NCI-H69 (cell line): ENCODE measurements at regions not wholly inside any gene's neighbourhood (a gene's known extent, or its start where the extent isn't known, plus 50 kb on each side); places are given as distances from the start of the nearest gene placed in this dataset.
"Not testable (repeated sequence)": the region's sequence is repeated elsewhere in the genome, so short reads cannot be mapped to it uniquely, and the experiment has no call there.

Experiments used
- DNase-seq: peaks from one replicate; lab custom pipeline; 2025; lab: John Stamatoyannopoulos, UW

GRCh38 chr2:59879700-59880131 is 673.7 kb downstream of the BCL11A start:
- no peak for DNase-seq

- no peak for DNase-seq
These were observed 677.6 kb downstream of the BCL11A start for GRCh38 chr2:59875836-59876235.

- DNase-seq = no peak
These were observed 678.3 kb downstream of the BCL11A start for GRCh38 chr2:59874971-59875755.

DNA sequence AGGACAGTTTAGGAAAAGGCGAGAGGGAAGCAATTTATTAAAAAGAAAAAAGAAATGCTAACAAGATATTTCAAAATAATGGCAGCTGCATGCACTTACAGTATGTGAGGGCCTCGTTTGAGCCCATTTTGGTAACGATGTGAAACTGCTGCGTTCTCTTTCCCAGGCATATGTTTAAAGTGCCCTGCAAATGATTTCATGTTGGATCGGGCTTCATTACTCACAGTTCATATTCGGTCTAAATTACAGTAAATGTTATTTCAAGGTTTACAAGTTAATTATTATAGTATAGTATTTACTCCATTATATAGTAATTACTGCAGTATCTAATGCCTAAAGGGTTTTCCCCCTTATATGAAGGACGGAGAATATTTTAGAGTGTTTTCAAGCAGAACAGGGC is 679.1 kb downstream of the BCL11A start:
- DNase-seq = no peak

DNA sequence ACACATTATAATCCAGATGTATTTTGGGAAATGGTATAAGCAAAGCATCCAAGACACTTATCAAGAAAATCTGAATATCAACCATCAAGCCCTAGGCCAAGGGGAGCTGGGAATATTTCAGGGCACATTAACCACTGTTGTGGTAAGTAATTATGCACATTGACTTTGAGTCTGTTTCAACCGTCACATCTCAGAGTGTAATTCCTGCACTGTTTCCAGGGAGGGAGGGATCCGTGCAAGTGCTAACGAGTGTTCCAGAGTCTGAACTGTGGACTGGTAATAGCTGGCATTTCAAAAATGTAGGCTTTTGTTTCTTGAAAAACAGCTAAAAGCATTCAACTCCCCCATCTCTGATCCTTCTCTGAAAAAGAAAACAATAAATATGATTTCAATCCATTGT is 681.6 kb downstream of the BCL11A start:
- no peak for DNase-seq

GRCh38 chr2:59868981-59869380 is 684.5 kb downstream of the BCL11A start:
- DNase-seq = no peak

DNA sequence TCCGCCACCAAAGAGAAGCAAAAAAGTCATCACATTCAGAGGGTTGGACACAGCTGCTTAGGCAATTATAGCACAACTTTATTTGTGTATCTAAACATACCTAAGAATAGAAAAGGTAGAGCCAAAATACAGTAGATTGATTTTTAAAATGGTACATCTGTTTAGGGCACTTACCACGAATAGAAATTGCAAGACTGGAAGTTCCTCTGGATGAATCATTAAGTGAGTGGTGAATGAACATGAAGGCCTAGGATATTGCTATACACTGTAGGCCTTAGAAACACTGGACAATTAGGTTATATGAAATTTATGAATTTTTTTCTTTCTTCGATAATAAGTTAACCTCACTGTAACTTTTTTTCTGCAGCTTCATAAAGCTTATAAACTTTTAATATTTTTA is 687.0 kb downstream of the BCL11A start:
- DNase-seq = no peak

- no peak for DNase-seq
These were observed 694.9 kb downstream of the BCL11A start for GRCh38 chr2:59858540-59858939.

GRCh38 chr2:59857109-59857508 is 696.3 kb downstream of the BCL11A start:
- DNase-seq = no peak

- no peak for DNase-seq
These were observed 697.1 kb downstream of the BCL11A start for GRCh38 chr2:59856391-59856790.

- no peak for DNase-seq
These were observed 700.4 kb downstream of the BCL11A start for GRCh38 chr2:59853032-59853431.

- no peak for DNase-seq
These were observed 701.5 kb downstream of the BCL11A start for GRCh38 chr2:59851836-59852475.

DNA sequence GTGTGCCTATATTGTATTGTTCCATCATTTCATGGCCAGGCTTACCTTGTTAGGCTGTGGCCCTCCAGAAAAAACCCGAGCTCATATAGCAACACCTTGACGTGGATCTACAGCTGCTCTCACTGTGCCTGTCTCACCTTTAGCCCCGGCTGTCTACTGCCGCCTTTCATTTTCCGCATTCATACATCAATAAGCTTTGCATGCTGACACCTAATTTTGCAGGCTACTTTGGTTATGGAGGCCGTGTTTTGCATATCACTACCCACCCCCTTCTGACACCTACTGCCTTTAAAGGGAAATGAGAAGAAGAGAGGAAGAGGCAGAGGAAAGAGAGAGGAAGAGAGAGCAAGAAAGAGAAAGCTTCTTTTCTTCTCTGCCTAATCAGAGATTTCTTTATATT is 702.9 kb downstream of the BCL11A start:
- no peak for DNase-seq

GRCh38 chr2:59833941-59834340 is 719.5 kb downstream of the BCL11A start:
- no peak for DNase-seq

DNA sequence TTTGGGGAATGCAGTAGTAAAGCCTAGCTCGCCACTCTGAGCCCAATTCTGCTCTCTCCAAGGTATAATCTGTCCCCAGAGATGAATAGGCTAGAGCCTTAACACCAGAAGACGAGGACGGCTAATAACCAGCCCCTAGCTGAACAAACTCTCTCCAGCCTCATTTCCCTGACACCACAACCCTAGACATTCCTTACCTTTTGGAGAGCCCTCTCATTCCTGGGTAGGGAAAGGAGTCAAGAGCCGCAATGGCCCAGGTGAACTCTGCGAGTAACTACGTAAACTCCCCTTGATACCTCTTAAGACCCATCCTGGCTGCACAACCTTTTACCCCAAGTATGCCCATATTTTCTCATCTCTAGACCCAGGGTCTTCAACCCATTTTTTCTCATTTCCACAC is 722.9 kb downstream of the BCL11A start:
- no peak for DNase-seq

GRCh38 chr2:59827677-59828076 is 725.8 kb downstream of the BCL11A start:
- DNase-seq = peak; percentile 4

DNA sequence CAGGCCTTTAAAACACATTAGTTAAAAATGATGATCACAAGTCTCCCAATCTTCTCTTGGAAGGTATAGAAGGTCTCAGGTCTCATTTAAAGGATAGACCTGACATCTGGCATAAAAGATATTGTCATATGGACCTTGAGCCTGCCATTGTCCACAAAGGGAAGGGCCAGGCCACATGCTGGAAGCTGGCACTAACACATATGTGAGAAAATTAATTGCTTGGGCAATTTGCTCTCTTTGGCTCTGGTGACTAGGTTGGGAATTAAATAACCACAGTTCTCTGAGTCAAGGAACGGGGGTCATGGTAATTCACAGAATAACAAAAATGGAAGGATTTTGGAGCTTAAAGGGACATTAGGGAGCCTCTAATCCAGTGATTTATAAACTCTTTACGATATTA is 727.3 kb downstream of the BCL11A start:
- DNase-seq = peak; percentile 53

DNA sequence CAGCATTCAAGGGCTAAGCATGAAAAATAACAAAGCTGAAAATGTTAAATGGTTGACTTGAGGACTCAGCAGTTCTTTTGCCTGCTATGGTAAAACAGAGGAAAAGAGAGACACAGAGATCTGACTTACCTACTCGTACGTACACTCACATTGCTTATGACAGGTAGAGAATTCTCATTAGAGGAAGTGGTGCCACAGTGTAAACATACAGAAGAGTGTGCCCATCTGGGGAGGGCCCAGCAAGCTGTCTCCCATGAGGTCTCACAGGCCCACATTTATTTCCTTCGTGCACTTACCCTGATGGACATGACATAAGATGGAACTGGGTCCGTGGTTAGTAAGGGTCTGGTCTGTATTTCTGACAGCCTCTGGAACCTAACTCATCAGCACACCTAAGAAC is 729.1 kb downstream of the BCL11A start:
- DNase-seq = peak; percentile 52

DNA sequence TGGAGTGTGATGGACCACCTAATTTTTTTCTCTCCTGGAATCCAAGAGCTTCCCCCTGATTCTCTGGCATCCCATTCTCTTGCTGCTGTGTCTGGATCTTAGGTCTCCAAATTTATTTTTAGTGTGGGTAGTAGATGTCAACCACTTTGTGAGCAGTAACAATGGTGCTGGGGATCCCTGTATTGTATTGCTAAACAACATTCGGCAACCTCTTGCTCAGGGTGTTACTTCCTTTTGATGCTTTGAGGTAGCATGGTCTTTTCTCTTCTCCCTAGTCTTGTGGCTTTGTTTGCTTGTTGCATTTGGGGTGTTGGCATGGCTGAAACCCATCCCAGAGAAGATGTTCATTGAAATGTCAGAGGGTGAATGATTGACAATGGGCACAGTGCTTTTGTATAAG is 737.4 kb downstream of the BCL11A start:
- DNase-seq = no peak

- DNase-seq = not testable (repeated sequence)
These were observed 743.2 kb downstream of the BCL11A start for GRCh38 chr2:59810283-59810682.

- peak; percentile 4 for DNase-seq
These were observed 747.0 kb downstream of the BCL11A start for GRCh38 chr2:59806486-59806885.

DNA sequence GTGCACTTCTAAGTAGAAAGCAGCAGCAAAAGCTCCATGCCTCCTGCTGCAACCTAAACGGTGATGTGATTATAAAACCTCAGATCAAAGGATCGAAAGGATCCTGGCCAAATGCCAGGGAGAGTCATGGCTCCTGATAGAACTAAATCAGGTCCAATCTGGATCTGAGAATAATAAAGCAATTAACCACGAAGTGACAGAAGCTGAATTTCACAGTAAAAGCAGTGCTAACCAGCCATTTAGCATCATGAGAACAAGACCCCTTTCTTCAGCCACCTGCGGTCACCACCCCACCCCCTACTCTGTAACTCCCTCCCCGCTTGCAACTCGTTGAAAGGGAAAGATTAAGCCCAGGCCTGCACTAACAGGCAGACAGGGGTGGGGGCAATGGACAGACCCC is 748.7 kb downstream of the BCL11A start:
- peak; percentile 17 for DNase-seq

DNA sequence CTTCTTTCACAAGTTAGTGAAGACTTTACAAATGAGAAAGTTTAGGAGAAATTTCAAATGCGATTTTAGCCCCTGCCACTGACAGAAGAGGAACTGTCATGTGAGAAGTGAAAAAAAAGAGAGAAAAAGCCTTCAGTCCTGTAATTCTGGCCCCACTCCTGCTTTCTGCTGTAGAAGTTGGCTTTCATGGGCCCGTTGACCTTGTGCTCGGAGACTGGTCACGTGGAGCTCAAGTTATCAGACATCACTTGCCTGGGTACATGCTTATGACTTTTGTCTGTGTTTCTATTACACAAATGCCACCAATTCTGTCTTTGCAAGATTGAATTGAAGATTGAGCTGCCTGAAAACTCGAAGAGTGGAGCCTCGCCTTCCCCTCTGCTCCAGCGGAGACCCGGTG is 749.9 kb downstream of the BCL11A start:
- no peak for DNase-seq
